ENCODE measurements at regions not wholly inside any gene's neighbourhood (a gene's known extent, or its start where the extent isn't known, plus 50 kb on each side); places are given as distances from the start of the nearest gene placed in this dataset.

DNA sequence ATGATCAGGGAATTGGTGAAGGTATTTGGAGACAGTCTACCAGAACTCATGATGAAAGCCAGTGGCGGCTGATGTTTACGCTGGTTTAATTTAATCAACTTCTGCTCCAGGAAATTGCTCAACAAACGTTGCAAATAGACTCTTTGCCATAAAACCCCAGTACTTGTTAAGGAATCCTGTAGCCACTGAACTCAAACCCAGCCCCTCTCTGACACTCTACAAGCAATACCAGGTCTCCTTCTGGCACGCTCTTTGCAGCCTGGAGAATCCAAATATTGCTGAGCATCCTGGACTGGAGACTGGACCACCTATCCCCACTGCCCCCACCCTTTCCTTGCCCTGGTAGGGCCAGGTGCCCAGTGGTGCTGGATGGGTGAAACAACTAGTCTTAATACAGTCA, 308.2 kb downstream of the FBXO15 start:
- Mint-ChIP-seq H3K4me3 (no peak overlapping the region), H3K27me3 (ENCODE audit: low read depth) (no peaks in the 10 kb centered on the region), H3K9me3 (no peaks in the 10 kb centered on the region), H3K36me3 (ENCODE audit: low read depth) (no peaks in the 10 kb centered on the region), H3K4me1 (ENCODE audit: low read depth) (peaks cover 2% of the 10 kb centered on the region), H3K27ac (no peak overlapping the region)

- Mint-ChIP-seq H3K4me1 (ENCODE audit: low read depth) (peaks cover 2% of the 10 kb centered on the region), H3K36me3 (ENCODE audit: low read depth) (no peaks in the 10 kb centered on the region), H3K27ac (no peak overlapping the region), H3K4me3 (no peak overlapping the region), H3K9me3 (no peaks in the 10 kb centered on the region), H3K27me3 (ENCODE audit: low read depth) (no peaks in the 10 kb centered on the region)
Measured at GRCh38 chr18:73838107-73838506, 309.5 kb downstream of the FBXO15 start.

DNA sequence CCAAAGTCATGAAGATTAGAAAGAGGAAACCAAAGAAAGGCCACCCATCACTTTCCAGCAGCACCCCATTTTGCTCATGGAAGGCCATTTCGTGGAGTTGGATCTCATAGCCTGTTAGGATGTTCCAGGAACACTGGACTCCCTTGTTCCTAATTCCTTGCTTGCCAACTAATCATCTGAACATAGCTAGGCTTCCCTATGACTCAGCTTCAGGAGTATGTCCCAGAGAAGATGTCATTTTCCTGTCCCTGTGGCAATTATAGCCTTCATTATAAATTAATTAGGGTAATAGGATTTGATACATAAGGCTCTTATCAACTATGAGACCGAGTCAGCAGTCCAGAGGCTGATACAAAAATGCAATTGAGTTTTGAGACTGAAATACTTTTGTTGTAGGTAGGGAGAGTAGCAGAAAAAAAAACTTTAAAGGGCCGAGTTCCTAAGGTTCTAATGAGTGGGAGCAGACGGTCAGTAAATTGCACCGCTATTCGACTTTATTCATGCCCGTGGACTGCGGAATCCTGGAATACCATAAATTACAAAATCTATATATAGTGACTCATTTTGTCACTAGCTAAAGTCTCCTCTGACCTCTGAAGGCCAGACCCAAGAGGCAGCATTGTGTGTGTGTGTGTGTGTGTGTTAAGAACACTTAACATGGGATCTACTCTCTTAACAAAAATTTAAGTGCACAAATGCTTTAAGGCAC, 311.8 kb downstream of the FBXO15 start:
- no peaks in the 10 kb centered on the region for H3K4me1 Mint-ChIP-seq (ENCODE audit: low read depth)
- no peak overlapping the region for H3K27ac Mint-ChIP-seq
- H3K36me3 Mint-ChIP-seq (ENCODE audit: low read depth) = no peaks in the 10 kb centered on the region
- no peak overlapping the region for H3K4me3 Mint-ChIP-seq
- no peaks in the 10 kb centered on the region for H3K27me3 Mint-ChIP-seq (ENCODE audit: low read depth)
- no peaks in the 10 kb centered on the region for H3K9me3 Mint-ChIP-seq

- Mint-ChIP-seq H3K4me3 (no peak overlapping the region), H3K36me3 (ENCODE audit: low read depth) (no peaks in the 10 kb centered on the region), H3K27me3 (ENCODE audit: low read depth) (no peaks in the 10 kb centered on the region), H3K4me1 (ENCODE audit: low read depth) (no peaks in the 10 kb centered on the region), H3K27ac (no peak overlapping the region), H3K9me3 (no peaks in the 10 kb centered on the region)
Measured at GRCh38 chr18:73835039-73835438, 312.6 kb downstream of the FBXO15 start.

DNA sequence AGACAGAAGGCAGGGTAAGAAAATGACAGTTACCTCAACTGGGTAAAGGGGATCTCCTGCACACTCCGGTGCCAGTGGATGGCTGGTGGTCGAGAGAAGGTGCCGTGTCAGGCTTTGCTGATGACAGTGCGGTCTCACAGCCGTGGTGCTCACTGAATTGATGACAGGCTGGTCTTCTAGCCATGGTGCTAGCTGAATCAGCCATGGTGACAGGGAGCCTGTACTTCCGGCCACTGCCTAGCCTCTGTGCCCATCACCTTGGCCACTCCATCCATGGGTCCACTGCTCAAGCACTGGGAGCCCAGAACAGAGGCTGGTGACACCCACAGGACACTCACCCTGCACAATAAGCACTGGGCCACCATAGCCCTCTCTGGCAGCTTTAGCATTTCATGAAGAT, 315.9 kb downstream of the FBXO15 start:
- peaks cover 7% of the 10 kb centered on the region for H3K27me3 Mint-ChIP-seq (ENCODE audit: low read depth)
- H3K4me3 Mint-ChIP-seq = no peak overlapping the region
- H3K9me3 Mint-ChIP-seq = no peaks in the 10 kb centered on the region
- no peak overlapping the region for H3K27ac Mint-ChIP-seq
- no peaks in the 10 kb centered on the region for H3K36me3 Mint-ChIP-seq (ENCODE audit: low read depth)
- no peaks in the 10 kb centered on the region for H3K4me1 Mint-ChIP-seq (ENCODE audit: low read depth)

DNA sequence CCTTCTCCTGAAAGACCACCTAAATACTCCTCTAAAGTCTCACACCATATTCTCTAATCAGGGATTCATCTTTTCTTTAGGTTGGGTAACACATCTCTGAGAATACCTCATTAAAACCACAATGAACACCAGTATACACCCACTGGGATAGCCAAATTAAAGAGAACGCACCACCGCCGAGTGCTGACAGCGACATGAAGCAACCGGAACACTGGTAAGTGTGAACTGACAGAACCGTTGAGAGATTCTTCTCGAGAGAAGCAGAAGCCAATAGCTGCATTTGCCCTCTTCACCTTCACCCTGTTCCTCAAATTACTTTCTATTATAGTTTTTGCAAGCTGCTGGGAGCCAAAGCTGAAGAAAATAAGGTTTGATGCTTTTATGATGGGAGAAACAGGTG, 318.5 kb downstream of the FBXO15 start:
- Mint-ChIP-seq H3K36me3 (ENCODE audit: low read depth) (no peaks in the 10 kb centered on the region), H3K9me3 (no peaks in the 10 kb centered on the region), H3K4me1 (ENCODE audit: low read depth) (no peaks in the 10 kb centered on the region), H3K27ac (no peak overlapping the region), H3K4me3 (no peak overlapping the region), H3K27me3 (ENCODE audit: low read depth) (peaks cover 7% of the 10 kb centered on the region)

DNA sequence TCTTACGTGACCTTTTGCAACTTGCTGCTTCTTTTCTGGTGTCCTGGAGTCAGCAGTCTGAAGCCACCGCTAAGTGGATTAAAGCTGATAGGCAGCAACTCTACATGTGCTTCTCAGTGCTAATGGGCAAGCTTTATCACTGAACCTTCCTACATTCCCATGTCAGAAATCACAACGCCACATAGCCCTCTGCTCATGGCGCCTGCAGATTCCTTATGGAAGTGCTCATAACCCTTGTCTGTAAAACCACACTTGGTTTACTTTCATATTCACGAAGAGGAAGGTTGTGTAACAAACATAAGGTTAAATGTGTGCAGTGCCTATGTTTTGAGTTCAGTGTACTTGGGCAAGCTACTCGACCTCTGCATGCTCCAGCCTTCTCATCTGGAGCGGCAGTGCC, 319.8 kb downstream of the FBXO15 start:
- no peaks in the 10 kb centered on the region for H3K9me3 Mint-ChIP-seq
- no peaks in the 10 kb centered on the region for H3K4me1 Mint-ChIP-seq (ENCODE audit: low read depth)
- no peak overlapping the region for H3K4me3 Mint-ChIP-seq
- peaks cover 7% of the 10 kb centered on the region for H3K27me3 Mint-ChIP-seq (ENCODE audit: low read depth)
- H3K36me3 Mint-ChIP-seq (ENCODE audit: low read depth) = no peaks in the 10 kb centered on the region
- H3K27ac Mint-ChIP-seq = no peak overlapping the region

- H3K4me1 Mint-ChIP-seq (ENCODE audit: low read depth) = no peaks in the 10 kb centered on the region
- H3K9me3 Mint-ChIP-seq = no peaks in the 10 kb centered on the region
- H3K27ac Mint-ChIP-seq = no peak overlapping the region
- peaks cover 7% of the 10 kb centered on the region for H3K27me3 Mint-ChIP-seq (ENCODE audit: low read depth)
- H3K36me3 Mint-ChIP-seq (ENCODE audit: low read depth) = no peaks in the 10 kb centered on the region
- no peak overlapping the region for H3K4me3 Mint-ChIP-seq
Measured at GRCh38 chr18:73826098-73826497, 321.5 kb downstream of the FBXO15 start.

DNA sequence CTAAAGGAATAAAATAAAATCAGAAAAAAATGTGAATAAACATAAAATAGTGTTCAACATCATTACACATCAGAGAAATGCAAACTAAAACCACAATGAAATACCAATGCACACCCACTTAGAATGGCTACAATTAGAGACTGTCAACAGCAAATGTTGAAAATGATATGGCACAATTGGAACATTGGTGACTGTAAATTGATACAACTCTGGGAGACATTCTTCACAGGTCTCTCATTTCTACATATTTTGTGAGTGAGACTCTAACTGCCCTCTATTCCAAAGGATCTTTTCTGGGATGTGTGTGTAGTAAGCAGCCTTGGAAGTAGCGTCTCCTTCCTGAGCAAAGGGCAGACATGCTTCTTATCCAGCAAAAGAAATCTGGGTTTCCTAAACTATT, 323.0 kb downstream of the FBXO15 start:
- H3K4me1 Mint-ChIP-seq (ENCODE audit: low read depth) = no peaks in the 10 kb centered on the region
- H3K4me3 Mint-ChIP-seq = no peak overlapping the region
- H3K36me3 Mint-ChIP-seq (ENCODE audit: low read depth) = no peaks in the 10 kb centered on the region
- no peak overlapping the region for H3K27ac Mint-ChIP-seq
- peaks cover 7% of the 10 kb centered on the region for H3K27me3 Mint-ChIP-seq (ENCODE audit: low read depth)
- no peaks in the 10 kb centered on the region for H3K9me3 Mint-ChIP-seq

DNA sequence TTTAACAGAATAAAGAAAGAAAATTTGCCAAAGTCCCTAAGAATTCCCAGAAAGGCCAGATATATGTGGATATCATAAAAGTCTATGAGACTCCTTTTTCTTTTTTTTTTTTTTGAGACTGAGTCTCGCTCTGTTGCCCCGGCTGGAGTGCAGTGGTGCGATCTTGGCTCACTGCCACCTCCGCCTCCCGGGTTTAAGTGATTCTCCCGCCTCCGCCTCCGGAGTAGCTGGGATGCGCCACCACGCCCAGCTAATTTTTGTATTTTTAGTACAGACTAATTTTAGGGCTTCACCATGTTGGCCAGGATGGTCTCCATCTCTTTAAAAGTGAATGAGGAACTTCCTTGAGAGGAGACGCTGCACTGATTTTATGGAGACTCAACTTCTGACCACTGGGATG, 335.2 kb downstream of the FBXO15 start:
- Mint-ChIP-seq H3K9me3 (no peaks in the 10 kb centered on the region), H3K4me3 (no peak overlapping the region), H3K36me3 (ENCODE audit: low read depth) (no peaks in the 10 kb centered on the region), H3K4me1 (ENCODE audit: low read depth) (no peaks in the 10 kb centered on the region), H3K27me3 (ENCODE audit: low read depth) (no peaks in the 10 kb centered on the region), H3K27ac (no peak overlapping the region)

GRCh38 chr18:73807551-73808192, 340.0 kb downstream of the FBXO15 start:
- H3K27ac Mint-ChIP-seq = no peak overlapping the region
- H3K9me3 Mint-ChIP-seq = no peaks in the 10 kb centered on the region
- H3K27me3 Mint-ChIP-seq (ENCODE audit: low read depth) = no peaks in the 10 kb centered on the region
- H3K4me3 Mint-ChIP-seq = no peak overlapping the region
- H3K4me1 Mint-ChIP-seq (ENCODE audit: low read depth) = no peaks in the 10 kb centered on the region
- no peaks in the 10 kb centered on the region for H3K36me3 Mint-ChIP-seq (ENCODE audit: low read depth)

DNA sequence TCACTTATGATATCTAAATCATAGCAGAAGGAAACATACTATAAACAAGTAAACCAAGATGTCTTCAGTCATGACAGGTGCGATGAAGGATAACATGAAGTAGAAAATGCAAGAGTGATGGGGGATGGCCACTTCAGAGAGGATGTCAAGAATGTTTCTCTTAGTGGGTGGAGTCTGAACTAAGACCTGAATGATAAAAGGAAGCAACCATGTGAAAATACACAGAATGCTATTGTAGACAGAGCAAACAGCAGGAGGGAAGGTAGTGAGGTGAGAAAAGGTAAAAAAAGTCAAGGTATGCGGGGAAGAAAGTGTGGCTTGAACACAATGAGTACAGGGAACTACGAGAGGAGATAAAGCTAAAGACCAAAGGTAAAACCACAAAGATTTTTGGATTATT, 341.6 kb downstream of the FBXO15 start:
- Mint-ChIP-seq H3K27ac (no peak overlapping the region), H3K9me3 (no peaks in the 10 kb centered on the region), H3K27me3 (ENCODE audit: low read depth) (no peaks in the 10 kb centered on the region), H3K4me3 (no peak overlapping the region), H3K36me3 (ENCODE audit: low read depth) (no peaks in the 10 kb centered on the region), H3K4me1 (ENCODE audit: low read depth) (no peaks in the 10 kb centered on the region)

- H3K4me3 Mint-ChIP-seq = no peak overlapping the region
Measured at GRCh38 chr18:73797419-73797818, 350.2 kb downstream of the FBXO15 start.

DNA sequence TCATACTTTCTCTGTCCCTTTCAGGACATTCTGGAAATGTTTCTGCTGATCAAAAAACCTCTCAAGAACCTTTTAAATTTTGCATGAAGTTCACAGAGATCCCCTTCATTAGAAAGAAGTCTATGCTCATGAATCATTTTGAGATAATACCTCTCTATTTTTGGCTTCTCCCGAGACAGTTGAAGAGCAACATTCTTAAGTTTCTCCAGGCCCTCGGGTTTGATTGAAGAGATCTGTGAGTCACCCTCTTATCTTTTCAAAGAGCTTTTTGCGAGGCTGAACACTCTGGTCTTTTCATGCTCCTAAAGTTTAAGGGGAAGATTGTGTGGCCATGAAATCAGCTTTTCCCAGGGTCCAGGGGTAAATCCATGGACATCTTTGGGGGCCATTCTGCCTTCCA, 354.2 kb downstream of the FBXO15 start:
- Mint-ChIP-seq H3K4me1 (ENCODE audit: low read depth) (no peaks in the 10 kb centered on the region), H3K27me3 (ENCODE audit: low read depth) (no peaks in the 10 kb centered on the region), H3K36me3 (ENCODE audit: low read depth) (no peaks in the 10 kb centered on the region), H3K9me3 (no peaks in the 10 kb centered on the region), H3K4me3 (no peak overlapping the region), H3K27ac (no peak overlapping the region)

More at GRCh38 chr18:73797419-73797818, 350.2 kb downstream of the FBXO15 start:
- Mint-ChIP-seq H3K4me1 (ENCODE audit: low read depth) (no peaks in the 10 kb centered on the region), H3K27me3 (ENCODE audit: low read depth) (no peaks in the 10 kb centered on the region), H3K27ac (no peak overlapping the region), H3K9me3 (no peaks in the 10 kb centered on the region), H3K36me3 (ENCODE audit: low read depth) (no peaks in the 10 kb centered on the region)

DNA sequence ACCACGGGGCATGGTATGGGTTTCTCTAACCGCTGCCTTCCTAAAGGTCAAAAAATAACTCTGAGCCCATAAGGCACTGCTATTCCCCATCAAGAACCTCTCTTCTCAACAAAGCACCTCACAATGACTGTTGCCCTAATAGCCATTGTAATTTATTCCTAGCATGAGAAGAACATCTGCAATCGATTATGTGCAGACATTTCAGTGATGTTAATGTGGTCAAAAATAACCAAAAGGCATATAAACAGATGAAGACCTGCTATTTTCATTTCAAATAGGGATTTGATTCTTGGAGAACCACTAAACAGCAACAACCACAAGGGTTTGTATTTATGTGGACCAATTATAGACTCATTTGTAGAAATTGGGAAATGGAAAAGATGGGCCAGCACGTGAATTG, 356.6 kb downstream of the FBXO15 start:
- H3K4me3 Mint-ChIP-seq = no peak overlapping the region
- no peak overlapping the region for H3K27ac Mint-ChIP-seq
- no peaks in the 10 kb centered on the region for H3K9me3 Mint-ChIP-seq
- H3K4me1 Mint-ChIP-seq (ENCODE audit: low read depth) = no peaks in the 10 kb centered on the region
- H3K27me3 Mint-ChIP-seq (ENCODE audit: low read depth) = no peaks in the 10 kb centered on the region
- no peaks in the 10 kb centered on the region for H3K36me3 Mint-ChIP-seq (ENCODE audit: low read depth)

All from T-helper 1 cell treated with Interleukin-12 subunit alpha and Interleukin-12 subunit beta and Interleukin-4 antibody, amounts not matched to agents 30 μg/mL and 1 μg/mL, for 36 hours (primary cell).